Ectodermal cell (in vitro differentiated cells): ENCODE measurements at regions not wholly inside any gene's neighbourhood (a gene's known extent, or its start where the extent isn't known, plus 50 kb on each side); places are given as distances from the start of the nearest gene placed in this dataset.

Source experiments
- H3K27ac ChIP-seq: 2 replicates; pipeline ENCODE4 v1.7.0; 2013; ENCODE audit warnings: mild to moderate bottlenecking, low read depth, low read length; ENCODE audit not compliant: insufficient read depth, poor library complexity, severe bottlenecking
- H3K27me3 ChIP-seq: 2 replicates; pipeline ENCODE4 v1.7.0; 2013; ENCODE audit warnings: mild to moderate bottlenecking, low read length; ENCODE audit not compliant: insufficient read depth, control insufficient read depth, poor library complexity, severe bottlenecking
- H3K36me3 ChIP-seq: one replicate; pipeline ENCODE4 v1.7.0; 2013; ENCODE audit warnings: low read length; ENCODE audit not compliant: control insufficient read depth, insufficient read depth
- H3K4me1 ChIP-seq: one replicate; pipeline ENCODE4 v1.7.0; 2013; ENCODE audit warnings: low read length; ENCODE audit not compliant: control insufficient read depth, insufficient read depth
- H3K4me3 ChIP-seq: 2 replicates; pipeline ENCODE4 v1.7.0; 2013; ENCODE audit warnings: low read depth, low read length, control low read depth; ENCODE audit not compliant: insufficient read depth
- H3K9me3 ChIP-seq: 2 replicates; pipeline ENCODE4 v1.7.0; 2013; ENCODE audit warnings: mild to moderate bottlenecking, low read length, moderate library complexity; ENCODE audit not compliant: control insufficient read depth
- WGBS, 2 experiments: methylation state at CpG; one replicate each; pipeline ENCODE4 v1.1.7; 2013; ENCODE audit warnings: missing lambda C conversion rate in 2 of 2; 5-methylcytosine and 5-hydroxymethylcytosine counted together

DNA sequence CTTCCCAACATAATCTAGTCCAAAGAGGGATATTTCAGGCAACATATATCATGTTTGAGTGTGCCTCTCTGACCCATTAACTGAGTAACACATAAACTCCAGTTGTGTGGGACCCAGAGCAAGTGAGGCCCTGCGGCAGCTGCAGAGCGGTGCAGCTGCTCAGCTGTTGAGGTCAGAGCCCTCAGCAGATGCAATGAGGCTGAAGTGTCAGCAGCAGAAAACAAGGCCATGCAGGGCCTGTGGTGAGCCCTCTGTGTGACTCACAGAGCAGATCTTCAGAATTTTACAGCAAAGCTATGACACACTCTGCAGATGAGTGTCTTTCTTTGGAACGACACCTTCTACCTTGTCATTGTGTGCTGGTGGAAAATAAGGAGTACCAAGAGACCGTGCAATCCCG is 168.5 kb downstream of the CBLN2 start:
- H3K4me3 ChIP-seq, result no peak overlapping the region
- no peaks in the 10 kb centered on the region for H3K36me3 ChIP-seq
- H3K9me3 ChIP-seq, result peaks cover 4% of the 10 kb centered on the region
- WGBS, 2 experiments, result 87 to 90% methylated on average over 5 of the region's 5 CpGs
- H3K27me3 ChIP-seq, result no peaks in the 10 kb centered on the region
- no peaks in the 10 kb centered on the region for H3K4me1 ChIP-seq
- H3K27ac ChIP-seq, result no peak overlapping the region

DNA sequence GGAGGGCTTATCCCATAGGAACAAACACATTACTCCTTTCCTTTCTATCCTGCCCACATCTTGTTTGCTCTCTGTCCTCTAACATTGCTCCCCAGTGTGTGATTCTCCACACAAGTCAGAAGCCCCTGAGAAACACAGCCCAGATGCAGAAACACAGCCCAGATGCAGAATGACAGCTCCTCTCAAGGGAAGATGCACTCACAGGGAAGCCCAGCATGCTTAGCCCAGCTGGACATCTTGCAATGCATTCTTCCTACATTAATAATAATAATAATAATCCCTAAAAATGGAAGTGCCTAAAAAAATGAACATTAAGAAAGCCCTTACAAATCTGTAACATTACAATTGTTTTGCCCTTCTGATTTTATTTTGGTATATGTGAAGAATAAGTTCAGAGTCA is 172.1 kb downstream of the CBLN2 start:
- H3K36me3 ChIP-seq, result no peaks in the 10 kb centered on the region
- no peak overlapping the region for H3K27ac ChIP-seq
- peaks cover 4% of the 10 kb centered on the region for H3K9me3 ChIP-seq
- no peak overlapping the region for H3K4me3 ChIP-seq
- no peaks in the 10 kb centered on the region for H3K4me1 ChIP-seq
- no peaks in the 10 kb centered on the region for H3K27me3 ChIP-seq

DNA sequence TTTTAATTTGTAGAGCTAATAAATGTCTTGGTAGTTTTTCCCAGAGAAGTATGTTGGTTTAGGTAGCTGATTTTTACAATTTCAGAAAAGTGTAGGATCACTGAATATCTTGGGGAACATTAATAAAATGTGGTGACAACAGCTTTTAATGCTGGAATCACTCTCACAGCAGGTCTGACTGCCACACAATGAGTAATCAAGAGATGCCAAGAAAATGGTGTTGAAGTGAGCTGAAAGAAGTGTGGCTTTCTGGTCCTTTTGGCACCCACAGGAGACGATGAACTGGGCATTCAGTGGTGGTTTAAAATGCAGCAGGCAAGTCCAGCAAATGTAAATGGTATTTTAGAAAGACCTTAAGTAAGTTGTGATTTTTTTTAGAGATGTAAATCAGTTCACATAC is 175.8 kb downstream of the CBLN2 start:
- Histone ChIP-seq H3K27ac (no peak overlapping the region), H3K4me3 (no peak overlapping the region), H3K4me1 (no peaks in the 10 kb centered on the region), H3K27me3 (no peaks in the 10 kb centered on the region), H3K36me3 (no peaks in the 10 kb centered on the region), H3K9me3 (no peaks in the 10 kb centered on the region)
- WGBS, 2 experiments, result 53 to 55% methylated on average over 1 of the region's 1 CpG

DNA sequence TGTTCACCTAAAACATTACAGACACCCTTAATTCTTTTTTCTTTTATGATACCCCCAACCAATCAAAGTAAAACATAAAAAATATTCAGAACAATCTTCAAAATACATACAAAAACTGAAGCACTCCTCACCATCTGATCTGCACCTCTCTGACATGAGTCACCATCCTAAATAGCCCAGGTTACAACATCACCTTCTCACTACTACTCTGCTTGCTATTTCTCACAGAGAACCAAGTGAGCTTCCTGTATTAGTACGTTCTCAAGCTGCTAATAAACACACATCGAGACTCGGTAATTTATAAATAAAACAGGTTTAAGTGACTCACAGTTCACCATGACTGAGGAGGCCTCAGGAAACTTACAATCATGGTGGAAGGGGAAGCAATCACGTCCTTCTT is 183.5 kb downstream of the CBLN2 start:
- Histone ChIP-seq H3K27ac (no peak overlapping the region), H3K36me3 (no peaks in the 10 kb centered on the region), H3K4me3 (no peak overlapping the region), H3K9me3 (peaks cover 6% of the 10 kb centered on the region), H3K27me3 (no peaks in the 10 kb centered on the region), H3K4me1 (no peaks in the 10 kb centered on the region)
- 79 to 80% methylated on average over 4 of the region's 4 CpGs for WGBS, 2 experiments

DNA sequence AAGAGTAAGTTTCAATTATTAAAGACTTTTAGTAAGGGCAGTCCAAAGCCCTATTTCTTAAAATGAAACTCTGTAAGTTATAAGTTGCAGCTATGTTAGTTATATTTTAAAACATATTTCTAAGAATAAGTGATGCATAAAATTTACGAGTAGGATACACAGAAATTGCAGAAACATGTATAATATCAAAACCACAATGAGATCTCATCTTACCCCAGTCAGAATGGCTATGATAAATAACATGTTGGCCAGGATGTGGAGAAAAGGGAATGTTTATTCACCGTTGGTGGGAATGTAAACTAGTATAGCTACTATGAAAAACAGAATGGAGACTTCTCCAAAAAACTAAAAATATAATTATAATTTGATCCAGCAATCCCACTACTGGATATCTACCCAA is 201.2 kb downstream of the CBLN2 start:
- H3K27me3 ChIP-seq, result no peaks in the 10 kb centered on the region
- H3K27ac ChIP-seq, result no peak overlapping the region
- H3K9me3 ChIP-seq, result peaks cover 5% of the 10 kb centered on the region
- H3K4me3 ChIP-seq, result no peak overlapping the region
- no peaks in the 10 kb centered on the region for H3K36me3 ChIP-seq
- WGBS, 2 experiments, result 67% methylated on average over 1 of the region's 2 CpGs; no CpG with 5 or more reads in 1 of the 2 experiments
- H3K4me1 ChIP-seq, result no peaks in the 10 kb centered on the region

DNA sequence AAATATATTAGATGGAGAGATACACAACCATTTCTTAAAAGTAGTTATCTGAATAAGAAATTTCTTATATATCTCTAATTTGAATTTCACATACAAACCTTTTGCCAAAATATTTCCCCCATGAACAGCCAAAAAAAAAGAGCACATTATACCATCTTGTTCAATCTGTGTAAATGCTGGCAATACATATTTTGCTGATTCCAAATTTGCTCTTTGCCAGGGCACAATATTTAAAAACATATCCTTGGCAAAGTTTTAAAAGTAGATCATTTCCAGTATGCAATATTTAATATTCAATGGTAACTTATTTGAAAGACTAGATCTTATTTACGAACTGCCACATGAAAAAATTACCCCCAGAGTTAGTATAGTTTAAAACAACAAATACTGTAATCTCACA is 204.2 kb downstream of the CBLN2 start:
- no peaks in the 10 kb centered on the region for H3K36me3 ChIP-seq
- no peak overlapping the region for H3K4me3 ChIP-seq
- WGBS, 2 experiments, result 75% methylated on average over 1 of the region's 1 CpG; no CpG with 5 or more reads in 1 of the 2 experiments
- H3K27me3 ChIP-seq, result no peaks in the 10 kb centered on the region
- H3K9me3 ChIP-seq, result peaks cover 2% of the 10 kb centered on the region
- no peak overlapping the region for H3K27ac ChIP-seq
- H3K4me1 ChIP-seq, result no peaks in the 10 kb centered on the region

DNA sequence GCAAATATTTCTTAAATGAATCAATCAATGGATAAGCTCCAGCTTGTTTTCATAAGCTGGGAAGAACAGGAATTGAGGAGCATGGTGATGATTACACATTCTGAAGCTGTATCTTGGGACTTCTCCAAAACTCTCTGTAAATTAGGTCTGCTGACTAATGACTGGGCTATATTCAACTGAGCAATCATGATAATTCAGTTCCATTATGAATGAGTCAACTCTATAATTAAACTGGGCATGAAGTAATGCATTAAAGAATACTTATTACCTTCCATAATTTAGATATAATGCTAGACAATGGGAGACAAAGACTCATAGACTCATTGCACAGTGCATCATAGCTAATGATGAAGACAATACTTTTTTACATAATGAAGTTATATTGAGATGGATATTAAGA is 207.4 kb downstream of the CBLN2 start:
- Histone ChIP-seq H3K36me3 (no peaks in the 10 kb centered on the region), H3K4me1 (no peaks in the 10 kb centered on the region), H3K27ac (no peak overlapping the region), H3K27me3 (no peaks in the 10 kb centered on the region), H3K4me3 (no peak overlapping the region), H3K9me3 (no peaks in the 10 kb centered on the region)

DNA sequence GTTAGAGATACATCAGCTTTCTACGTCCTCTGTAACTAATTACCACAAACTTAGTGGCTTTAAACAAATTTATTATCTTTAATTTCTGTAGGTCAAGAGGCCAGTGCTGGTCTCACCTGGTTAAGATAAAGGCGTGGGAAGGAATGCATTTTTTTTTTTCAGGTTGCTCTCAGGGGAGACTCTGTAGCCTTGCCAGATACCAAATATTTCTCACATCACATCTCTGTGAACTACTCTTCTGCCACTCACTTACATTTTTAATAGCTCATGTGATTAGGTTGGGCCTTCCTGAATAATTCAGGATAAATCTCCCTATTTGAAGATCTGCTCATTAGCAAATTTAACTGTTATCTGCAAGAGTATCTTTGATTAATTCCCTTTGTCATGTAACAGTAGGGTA is 214.6 kb downstream of the CBLN2 start:
- H3K4me1 ChIP-seq, result no peaks in the 10 kb centered on the region
- no peak overlapping the region for H3K4me3 ChIP-seq
- WGBS, 2 experiments, result 50 to 78% methylated on average over 1 to 2 of the region's 2 CpGs
- H3K27me3 ChIP-seq, result no peaks in the 10 kb centered on the region
- no peaks in the 10 kb centered on the region for H3K36me3 ChIP-seq
- no peaks in the 10 kb centered on the region for H3K9me3 ChIP-seq
- H3K27ac ChIP-seq, result no peak overlapping the region

DNA sequence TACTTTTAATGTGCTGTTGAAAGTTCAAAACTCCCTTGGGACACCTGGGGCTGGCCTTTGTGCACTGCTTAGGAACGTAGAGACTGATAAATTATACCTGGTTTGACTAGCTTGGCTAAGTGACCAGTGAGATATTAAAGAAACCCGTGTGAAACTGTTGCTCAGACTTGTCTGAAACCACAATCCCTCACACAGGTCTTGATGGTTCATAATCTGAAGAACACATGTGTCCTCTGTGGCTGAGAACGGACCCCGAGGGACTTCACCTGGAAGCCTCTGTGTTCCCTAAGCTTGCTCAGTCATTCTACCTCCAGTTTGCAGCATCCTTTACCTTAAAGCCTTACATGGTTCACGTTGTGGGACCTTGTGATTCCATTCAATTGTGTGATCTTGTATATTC is 218.8 kb downstream of the CBLN2 start:
- Histone ChIP-seq H3K27ac (no peak overlapping the region), H3K27me3 (no peaks in the 10 kb centered on the region), H3K4me1 (no peaks in the 10 kb centered on the region), H3K9me3 (peaks cover 2% of the 10 kb centered on the region), H3K4me3 (no peak overlapping the region), H3K36me3 (no peaks in the 10 kb centered on the region)
- WGBS, 2 experiments, result 63 to 67% methylated on average over 5 of the region's 5 CpGs

DNA sequence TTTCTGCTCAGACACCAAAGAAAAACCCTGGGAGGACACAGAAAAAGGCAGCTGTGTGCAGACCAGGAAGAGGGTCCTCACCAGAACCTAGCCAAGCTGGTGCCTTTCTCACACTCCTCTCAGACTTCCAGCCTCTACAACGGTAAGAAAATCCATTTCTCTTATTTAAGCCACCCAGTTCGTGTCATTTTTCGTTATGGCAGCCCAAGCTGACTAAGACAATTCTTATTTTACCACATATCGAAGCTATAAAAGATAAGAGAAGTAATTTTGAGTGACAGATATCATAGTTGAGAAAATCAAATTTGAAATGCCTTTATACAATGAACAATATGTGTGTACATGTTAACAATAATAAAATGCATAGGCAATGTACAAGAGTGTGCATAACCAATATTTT is 219.5 kb downstream of the CBLN2 start:
- Histone ChIP-seq H3K27me3 (no peaks in the 10 kb centered on the region), H3K36me3 (no peaks in the 10 kb centered on the region), H3K9me3 (peaks cover 2% of the 10 kb centered on the region), H3K27ac (no peak overlapping the region), H3K4me3 (no peak overlapping the region), H3K4me1 (no peaks in the 10 kb centered on the region)
- whole genome bisulfite sequencing, 2 experiments, result 69 to 82% methylated on average over 3 of the region's 4 CpGs

DNA sequence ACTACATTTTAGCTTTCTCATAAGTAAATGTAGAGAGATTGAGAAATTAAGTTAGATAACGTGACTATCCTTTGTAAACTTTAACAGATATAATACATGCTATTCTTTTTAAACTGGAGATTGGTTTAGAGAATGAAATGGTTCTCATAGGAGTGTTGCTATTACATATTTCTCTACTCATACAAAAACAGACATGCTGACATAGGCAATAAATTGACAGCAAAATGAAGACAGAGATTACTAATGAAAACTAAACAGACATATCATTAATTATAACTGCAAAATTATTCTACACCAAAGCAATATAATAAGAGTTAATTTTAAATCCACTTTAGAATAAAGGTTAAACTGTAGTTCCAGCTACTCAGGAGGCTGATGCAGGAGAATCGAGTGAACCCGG is 227.6 kb downstream of the CBLN2 start:
- H3K27ac ChIP-seq, result no peak overlapping the region
- H3K36me3 ChIP-seq, result no peaks in the 10 kb centered on the region
- WGBS, 2 experiments, result 76 to 87% methylated on average over 2 of the region's 3 CpGs
- H3K9me3 ChIP-seq, result peaks cover 4% of the 10 kb centered on the region
- H3K4me3 ChIP-seq, result no peak overlapping the region
- no peaks in the 10 kb centered on the region for H3K4me1 ChIP-seq
- H3K27me3 ChIP-seq, result no peaks in the 10 kb centered on the region
